ENCODE measurements at regions not wholly inside any gene's neighbourhood (a gene's known extent, or its start where the extent isn't known, plus 50 kb on each side); places are given as distances from the start of the nearest gene placed in this dataset.
"Not testable (repeated sequence)": the region's sequence is repeated elsewhere in the genome, so short reads cannot be mapped to it uniquely, and the experiment has no call there.

DNA sequence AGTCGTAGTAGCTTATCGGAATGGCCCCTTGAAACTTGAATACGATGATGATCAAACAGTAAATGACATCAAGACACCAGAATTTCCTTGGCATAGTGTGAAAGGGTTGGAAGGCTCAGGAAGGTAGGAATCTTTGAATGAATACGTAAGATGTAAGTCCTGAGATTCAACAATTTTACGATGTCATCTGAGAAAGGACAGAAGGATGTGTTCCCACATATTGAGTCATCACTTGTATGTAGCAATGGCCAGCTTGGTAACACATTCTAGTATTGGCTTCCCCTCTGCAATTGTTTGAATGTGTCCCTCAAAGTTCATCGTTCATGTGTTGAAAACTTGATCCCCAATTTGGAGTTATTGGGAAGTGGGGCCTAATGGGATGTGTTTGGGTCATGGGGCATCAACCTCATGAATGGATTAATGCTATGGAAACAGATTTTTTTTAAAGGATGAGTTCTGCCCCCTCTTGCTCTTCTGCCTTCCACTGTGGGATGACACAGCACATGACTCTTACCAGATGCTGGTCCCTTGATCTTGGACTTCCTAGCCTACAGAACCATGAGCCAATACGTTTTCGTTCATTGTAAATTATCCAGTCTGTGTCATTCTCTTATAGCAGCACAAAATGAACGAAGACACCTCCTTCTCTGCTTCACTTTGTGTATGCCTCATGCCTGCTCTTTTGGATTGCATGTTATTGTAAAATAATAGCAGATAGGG, 284.6 kb downstream of the BCAT1 start:
- Histone ChIP-seq H3K4me3 (ENCODE audit: low read length) (no peak overlapping the region), H3K4me1 (ENCODE audit: control insufficient read depth, low read depth, low read length) (no peaks in the 10 kb centered on the region), H3K36me3 (ENCODE audit: control insufficient read depth, low read depth, low read length) (no peaks in the 10 kb centered on the region), H3K27ac (ENCODE audit: low read length) (no peak overlapping the region), H3K9me3 (ENCODE audit: control insufficient read depth, low read depth, low read length) (no peaks in the 10 kb centered on the region), H3K9ac (ENCODE audit: low read length) (no peak overlapping the region), H3K27me3 (ENCODE audit: control insufficient read depth, insufficient read depth, low read length) (no peaks in the 10 kb centered on the region)

GRCh38 chr12:24661657-24662096, 287.2 kb downstream of the BCAT1 start:
- Histone ChIP-seq H3K4me1 (ENCODE audit: control insufficient read depth, low read depth, low read length) (no peaks in the 10 kb centered on the region), H3K27ac (ENCODE audit: low read length) (no peak overlapping the region), H3K4me3 (ENCODE audit: low read length) (no peak overlapping the region), H3K9me3 (ENCODE audit: control insufficient read depth, low read depth, low read length) (no peaks in the 10 kb centered on the region), H3K27me3 (ENCODE audit: control insufficient read depth, insufficient read depth, low read length) (no peaks in the 10 kb centered on the region), H3K9ac (ENCODE audit: low read length) (no peak overlapping the region), H3K36me3 (ENCODE audit: control insufficient read depth, low read depth, low read length) (no peaks in the 10 kb centered on the region)

GRCh38 chr12:24659016-24659415, 289.9 kb downstream of the BCAT1 start:
- no peaks in the 10 kb centered on the region for H3K4me1 ChIP-seq (ENCODE audit: control insufficient read depth, low read depth, low read length)
- H3K9ac ChIP-seq (ENCODE audit: low read length): no peak overlapping the region
- H3K27me3 ChIP-seq (ENCODE audit: control insufficient read depth, insufficient read depth, low read length): no peaks in the 10 kb centered on the region
- no peak overlapping the region for H3K27ac ChIP-seq (ENCODE audit: low read length)
- no peaks in the 10 kb centered on the region for H3K36me3 ChIP-seq (ENCODE audit: control insufficient read depth, low read depth, low read length)
- no peaks in the 10 kb centered on the region for H3K9me3 ChIP-seq (ENCODE audit: control insufficient read depth, low read depth, low read length)
- no peak overlapping the region for H3K4me3 ChIP-seq (ENCODE audit: low read length)

- H3K4me3 ChIP-seq (ENCODE audit: low read length); H3K36me3 ChIP-seq (ENCODE audit: control insufficient read depth, low read depth, low read length); H3K9ac ChIP-seq (ENCODE audit: low read length); H3K27me3 ChIP-seq (ENCODE audit: control insufficient read depth, insufficient read depth, low read length); H3K27ac ChIP-seq (ENCODE audit: low read length); H3K4me1 ChIP-seq (ENCODE audit: control insufficient read depth, low read depth, low read length); H3K9me3 ChIP-seq (ENCODE audit: control insufficient read depth, low read depth, low read length): not testable (repeated sequence)
Measured at GRCh38 chr12:24654344-24654743, 294.6 kb downstream of the BCAT1 start.

DNA sequence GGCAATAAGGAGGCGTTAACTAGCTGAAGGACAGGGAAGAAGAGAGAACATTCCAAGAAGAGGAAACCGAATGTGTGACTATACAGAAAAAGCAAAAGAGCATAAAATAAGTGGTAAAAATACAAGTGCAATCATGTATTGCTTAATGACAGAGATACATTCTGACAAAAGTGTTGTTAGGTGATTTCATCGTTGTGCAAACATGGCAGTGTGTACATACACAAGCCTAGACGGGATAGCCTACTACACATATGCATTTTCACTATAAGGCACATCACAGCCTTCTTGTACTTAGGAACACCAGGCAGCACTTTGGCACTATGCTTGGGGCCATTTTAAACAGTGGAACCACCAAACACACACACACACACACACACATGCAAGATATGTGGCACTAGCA, 299.3 kb downstream of the BCAT1 start:
- Histone ChIP-seq H3K36me3 (ENCODE audit: control insufficient read depth, low read depth, low read length) (no peaks in the 10 kb centered on the region), H3K27ac (ENCODE audit: low read length) (no peak overlapping the region), H3K4me1 (ENCODE audit: control insufficient read depth, low read depth, low read length) (no peaks in the 10 kb centered on the region), H3K27me3 (ENCODE audit: control insufficient read depth, insufficient read depth, low read length) (no peaks in the 10 kb centered on the region), H3K9me3 (ENCODE audit: control insufficient read depth, low read depth, low read length) (no peaks in the 10 kb centered on the region), H3K4me3 (ENCODE audit: low read length) (no peak overlapping the region), H3K9ac (ENCODE audit: low read length) (no peak overlapping the region)

DNA sequence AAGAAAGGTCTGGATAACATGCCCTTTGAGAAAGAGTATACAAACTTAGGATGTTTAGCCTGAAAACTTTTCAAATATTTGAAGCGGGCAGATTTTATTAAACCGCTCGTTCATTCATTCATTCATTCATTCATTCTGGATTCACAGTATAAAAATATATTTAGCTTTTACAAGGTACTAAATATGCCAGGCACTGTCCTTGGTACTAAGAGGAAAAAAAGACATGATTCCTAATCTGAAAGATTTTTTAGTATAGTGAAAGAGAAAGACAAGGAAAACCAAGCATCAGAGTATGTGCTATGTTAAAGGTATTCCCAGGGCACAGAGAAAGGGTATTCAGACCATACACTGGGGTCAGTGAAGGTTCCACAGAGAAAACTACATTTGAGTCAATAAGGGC, 299.7 kb downstream of the BCAT1 start:
- Histone ChIP-seq H3K36me3 (ENCODE audit: control insufficient read depth, low read depth, low read length) (no peaks in the 10 kb centered on the region), H3K9ac (ENCODE audit: low read length) (no peak overlapping the region), H3K27ac (ENCODE audit: low read length) (no peak overlapping the region), H3K4me1 (ENCODE audit: control insufficient read depth, low read depth, low read length) (no peaks in the 10 kb centered on the region), H3K4me3 (ENCODE audit: low read length) (no peak overlapping the region), H3K27me3 (ENCODE audit: control insufficient read depth, insufficient read depth, low read length) (no peaks in the 10 kb centered on the region), H3K9me3 (ENCODE audit: control insufficient read depth, low read depth, low read length) (no peaks in the 10 kb centered on the region)

- no peak overlapping the region for H3K4me3 ChIP-seq (ENCODE audit: low read length)
- H3K4me1 ChIP-seq (ENCODE audit: control insufficient read depth, low read depth, low read length): no peaks in the 10 kb centered on the region
- no peak overlapping the region for H3K9ac ChIP-seq (ENCODE audit: low read length)
- no peaks in the 10 kb centered on the region for H3K36me3 ChIP-seq (ENCODE audit: control insufficient read depth, low read depth, low read length)
- no peaks in the 10 kb centered on the region for H3K27me3 ChIP-seq (ENCODE audit: control insufficient read depth, insufficient read depth, low read length)
- no peaks in the 10 kb centered on the region for H3K9me3 ChIP-seq (ENCODE audit: control insufficient read depth, low read depth, low read length)
- no peak overlapping the region for H3K27ac ChIP-seq (ENCODE audit: low read length)
Measured at GRCh38 chr12:24645254-24645653, 303.6 kb downstream of the BCAT1 start.

GRCh38 chr12:24643120-24644119, 305.5 kb downstream of the BCAT1 start:
- Histone ChIP-seq H3K4me3 (ENCODE audit: low read length) (no peak overlapping the region), H3K9ac (ENCODE audit: low read length) (no peak overlapping the region), H3K27me3 (ENCODE audit: control insufficient read depth, insufficient read depth, low read length) (no peaks in the 10 kb centered on the region), H3K4me1 (ENCODE audit: control insufficient read depth, low read depth, low read length) (no peaks in the 10 kb centered on the region), H3K27ac (ENCODE audit: low read length) (no peak overlapping the region), H3K36me3 (ENCODE audit: control insufficient read depth, low read depth, low read length) (no peaks in the 10 kb centered on the region), H3K9me3 (ENCODE audit: control insufficient read depth, low read depth, low read length) (no peaks in the 10 kb centered on the region)

GRCh38 chr12:24639641-24640040, 309.3 kb downstream of the BCAT1 start:
- Histone ChIP-seq H3K9me3 (ENCODE audit: control insufficient read depth, low read depth, low read length) (no peaks in the 10 kb centered on the region), H3K9ac (ENCODE audit: low read length) (no peak overlapping the region), H3K4me3 (ENCODE audit: low read length) (no peak overlapping the region), H3K4me1 (ENCODE audit: control insufficient read depth, low read depth, low read length) (peaks cover 6% of the 10 kb centered on the region), H3K27ac (ENCODE audit: low read length) (no peak overlapping the region), H3K27me3 (ENCODE audit: control insufficient read depth, insufficient read depth, low read length) (no peaks in the 10 kb centered on the region), H3K36me3 (ENCODE audit: control insufficient read depth, low read depth, low read length) (no peaks in the 10 kb centered on the region)

DNA sequence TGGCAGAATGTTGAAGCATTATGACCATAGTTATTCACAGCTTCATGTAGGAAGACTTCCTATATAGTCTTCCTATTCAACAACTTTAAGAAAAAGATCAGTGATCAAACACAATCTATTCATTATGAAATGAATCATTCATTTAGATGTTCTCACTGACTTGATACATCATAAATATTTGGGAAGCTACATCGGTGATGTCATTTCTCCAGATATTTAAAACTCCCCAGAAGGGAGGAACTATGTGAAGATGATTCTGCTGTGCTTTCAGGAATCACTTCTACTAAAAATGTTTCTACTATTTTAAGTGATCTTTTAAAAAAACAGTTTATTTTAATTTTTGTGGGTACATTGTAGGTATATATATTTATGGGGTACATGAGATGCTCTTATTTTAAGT, 316.4 kb downstream of the BCAT1 start:
- no peak overlapping the region for H3K4me3 ChIP-seq (ENCODE audit: low read length)
- no peak overlapping the region for H3K27ac ChIP-seq (ENCODE audit: low read length)
- H3K9ac ChIP-seq (ENCODE audit: low read length): no peak overlapping the region
- no peaks in the 10 kb centered on the region for H3K9me3 ChIP-seq (ENCODE audit: control insufficient read depth, low read depth, low read length)
- H3K27me3 ChIP-seq (ENCODE audit: control insufficient read depth, insufficient read depth, low read length): no peaks in the 10 kb centered on the region
- peaks cover 6% of the 10 kb centered on the region for H3K4me1 ChIP-seq (ENCODE audit: control insufficient read depth, low read depth, low read length)
- H3K36me3 ChIP-seq (ENCODE audit: control insufficient read depth, low read depth, low read length): no peaks in the 10 kb centered on the region

- peaks cover 6% of the 10 kb centered on the region for H3K4me1 ChIP-seq (ENCODE audit: control insufficient read depth, low read depth, low read length)
- no peaks in the 10 kb centered on the region for H3K27me3 ChIP-seq (ENCODE audit: control insufficient read depth, insufficient read depth, low read length)
- H3K36me3 ChIP-seq (ENCODE audit: control insufficient read depth, low read depth, low read length): no peaks in the 10 kb centered on the region
- no peak overlapping the region for H3K9ac ChIP-seq (ENCODE audit: low read length)
- no peak overlapping the region for H3K4me3 ChIP-seq (ENCODE audit: low read length)
- H3K9me3 ChIP-seq (ENCODE audit: control insufficient read depth, low read depth, low read length): no peaks in the 10 kb centered on the region
- H3K27ac ChIP-seq (ENCODE audit: low read length): no peak overlapping the region
Measured at GRCh38 chr12:24631676-24632426, 317.1 kb downstream of the BCAT1 start.

Measured in iPS-18a (cell line).